Choroid plexus epithelial cell (primary cell): ENCODE measurements at regions not wholly inside any gene's neighbourhood (a gene's known extent, or its start where the extent isn't known, plus 50 kb on each side); places are given as distances from the start of the nearest gene placed in this dataset.

ENCODE experiments used
- DNase-seq: peaks from one replicate; pipeline ENCODE4 v3.0.0-alpha.2; 2010; ENCODE audit warnings: low read depth
- H3K4me3 ChIP-seq: 2 replicates; pipeline ENCODE4 v1.5.1; 2011; ENCODE audit warnings: low read depth, mild to moderate bottlenecking, control low read depth, low read length, moderate library complexity
- CTCF ChIP-seq: conservative IDR thresholded peaks from 2 replicates; pipeline ENCODE4 v1.5.1; 2011; ENCODE audit warnings: low read depth, mild to moderate bottlenecking, control low read depth, inconsistent platforms, low read length, moderate library complexity

- no peak for TF ChIP-seq CTCF
- DNase-seq = no peak
- H3K4me3 ChIP-seq = no peak overlapping the region
Observed at GRCh38 chr21:38012672-38013071, 96.4 kb upstream of the KCNJ6 start.

- DNase-seq = no peak
- no peak for TF ChIP-seq CTCF
- no peak overlapping the region for H3K4me3 ChIP-seq
Observed at GRCh38 chr21:38013741-38014140, 97.5 kb upstream of the KCNJ6 start.

GRCh38 chr21:38014298-38014697 is 98.0 kb upstream of the KCNJ6 start:
- no peak for TF ChIP-seq CTCF
- H3K4me3 ChIP-seq = no peak overlapping the region
- DNase-seq = no peak

- TF ChIP-seq CTCF = no peak
- peak; percentile 5 for DNase-seq
- H3K4me3 ChIP-seq = no peak overlapping the region
Observed at GRCh38 chr21:38027901-38028498, 111.7 kb upstream of the KCNJ6 start.

- no peak for TF ChIP-seq CTCF
- H3K4me3 ChIP-seq = no peak overlapping the region
- no peak for DNase-seq
Observed at GRCh38 chr21:38032082-38032801, 116.0 kb upstream of the KCNJ6 start.

- DNase-seq = peak; percentile 1
- no peak overlapping the region for H3K4me3 ChIP-seq
- TF ChIP-seq CTCF = no peak
Observed at GRCh38 chr21:38036016-38036415, 119.8 kb upstream of the KCNJ6 start.

- no peak overlapping the region for H3K4me3 ChIP-seq
- TF ChIP-seq CTCF = no peak
- DNase-seq = peak; percentile 0
Observed at GRCh38 chr21:38037416-38037815, 121.2 kb upstream of the KCNJ6 start.
